HCT116 (cell line): ENCODE measurements at regions not wholly inside any gene's neighbourhood (a gene's known extent, or its start where the extent isn't known, plus 50 kb on each side); places are given as distances from the start of the nearest gene placed in this dataset.

Experiments
- CTCF ChIP-seq, 3 experiments: fragments of 200-600 bp in 1 of 3; sonication (generic) in 1 of 3; IDR thresholded peaks in 2 of 3; conservative IDR thresholded peaks in 1 of 3; 2 replicates each; pipeline ENCODE4 v1.5.1; 2012 to 2017; ENCODE audit warnings: low read depth in 2 of 3, low read length in 2 of 3, antibody characterized with exemption in 1 of 3, borderline replicate concordance in 1 of 3, control low read depth in 1 of 3, mild to moderate bottlenecking in 1 of 3, mixed read lengths in 1 of 3, mixed run types in 1 of 3, moderate library complexity in 1 of 3; ENCODE audit not compliant: insufficient read depth in 1 of 3
- EGR1 ChIP-seq: IDR thresholded peaks from 2 replicates; pipeline ENCODE4 v1.6.1; 2012; ENCODE audit warnings: low read depth
- EZH2 ChIP-seq: fragments of 200-600 bp; sonication (generic); IDR thresholded peaks from 2 replicates; pipeline ENCODE4 v1.6.1; 2017; ENCODE audit warnings: antibody characterized with exemption, mixed run types
- EZH2phosphoT487 ChIP-seq: fragments of 200-600 bp; IDR thresholded peaks from 2 replicates; pipeline ENCODE4 v1.6.1; 2018; ENCODE audit warnings: antibody characterized with exemption, borderline replicate concordance
- JUND ChIP-seq: IDR thresholded peaks from 2 replicates; pipeline ENCODE4 v1.6.1; 2012
- POLR2A ChIP-seq: IDR thresholded peaks from 2 replicates; pipeline ENCODE4 v1.7.0; 2011; ENCODE audit warnings: borderline replicate concordance; ENCODE audit not compliant: insufficient read depth, insufficient read length; ENCODE audit errors: extremely low read depth
- POLR2AphosphoS5 ChIP-seq: IDR thresholded peaks from 2 replicates; pipeline ENCODE4 v1.6.1; 2011; ENCODE audit warnings: mild to moderate bottlenecking, low read depth, low read length, moderate library complexity
- RAD21 ChIP-seq: IDR thresholded peaks from 2 replicates; pipeline ENCODE4 v1.6.1; 2012; ENCODE audit warnings: low read depth, mild to moderate bottlenecking
- REST ChIP-seq: IDR thresholded peaks from 2 replicates; pipeline ENCODE4 v1.6.1; 2012; ENCODE audit warnings: low read depth
- SIN3A ChIP-seq: IDR thresholded peaks from 2 replicates; pipeline ENCODE4 v1.6.1; 2012; ENCODE audit warnings: low read depth
- SRF ChIP-seq: IDR thresholded peaks from 2 replicates; pipeline ENCODE4 v1.6.1; 2012; ENCODE audit warnings: low read depth
- YY1 ChIP-seq: IDR thresholded peaks from 2 replicates; pipeline ENCODE4 v1.6.1; 2011; ENCODE audit warnings: low read length, low read depth, moderate library complexity, mild to moderate bottlenecking; ENCODE audit not compliant: insufficient replicate concordance; ENCODE audit errors: extremely low read depth
- ZFX ChIP-seq: fragments of 450-650 bp; IDR thresholded peaks from 2 replicates; pipeline ENCODE4 v1.6.1; 2017

- no peak for TF ChIP-seq EZH2
- no peak for TF ChIP-seq SIN3A
- TF ChIP-seq POLR2A: no peak
- no peak for TF ChIP-seq CTCF (IDR thresholded peaks at IDR 0.05 in 2 of 3, conservative IDR thresholded peaks at IDR 0.05 in 1 of 3; ENCODE audit: borderline replicate concordance in 1 of 3, insufficient read depth in 1 of 3, low read depth in 2 of 3, low read length in 2 of 3)
- no peak for TF ChIP-seq SRF
- TF ChIP-seq EZH2phosphoT487: no peak
- TF ChIP-seq EGR1: no peak
- no peak for TF ChIP-seq JUND
- no peak for TF ChIP-seq REST
- no peak for TF ChIP-seq RAD21
- no peak for TF ChIP-seq POLR2AphosphoS5
- no peak for TF ChIP-seq YY1
- TF ChIP-seq ZFX: no peak
Measured at GRCh38 chrX:22343192-22343591, 70.5 kb downstream of the CBLL2 start.
